GM21526 (cell line): ENCODE measurements at regions not wholly inside any gene's neighbourhood (a gene's known extent, or its start where the extent isn't known, plus 50 kb on each side); places are given as distances from the start of the nearest gene placed in this dataset.

Experiments
- ATAC-seq: cut with Tn5 transposase; IDR thresholded peaks from one replicate; pipeline ENCODE4 v1.9.1; 2021; ENCODE audit warnings: moderate library complexity; ENCODE audit not compliant: unreplicated experiment, low FRiP score

- ATAC-seq = no peak
These were observed 399.9 kb upstream of the CDH11 start for GRCh38 chr16:65521633-65522328.

- no peak for ATAC-seq
These were observed 397.5 kb upstream of the CDH11 start for GRCh38 chr16:65519402-65519801.

- ATAC-seq = no peak
These were observed 393.3 kb upstream of the CDH11 start for GRCh38 chr16:65515193-65515592.

GRCh38 chr16:65510850-65511249 is 389.0 kb upstream of the CDH11 start:
- ATAC-seq = no peak

- no peak for ATAC-seq
These were observed 388.4 kb upstream of the CDH11 start for GRCh38 chr16:65510241-65510640.

- ATAC-seq = no peak
These were observed 387.3 kb upstream of the CDH11 start for GRCh38 chr16:65509172-65509571.

GRCh38 chr16:65500919-65501318 is 379.1 kb upstream of the CDH11 start:
- ATAC-seq = no peak

GRCh38 chr16:65500007-65500406 is 378.1 kb upstream of the CDH11 start:
- ATAC-seq = no peak

GRCh38 chr16:65499566-65499965 is 377.7 kb upstream of the CDH11 start:
- no peak for ATAC-seq

GRCh38 chr16:65497571-65497970 is 375.7 kb upstream of the CDH11 start:
- no peak for ATAC-seq

- ATAC-seq = no peak
These were observed 373.2 kb upstream of the CDH11 start for GRCh38 chr16:65495106-65495505.

- ATAC-seq = no peak
These were observed 372.7 kb upstream of the CDH11 start for GRCh38 chr16:65494609-65495008.

- no peak for ATAC-seq
These were observed 372.2 kb upstream of the CDH11 start for GRCh38 chr16:65494080-65494479.

GRCh38 chr16:65490286-65490685 is 368.4 kb upstream of the CDH11 start:
- ATAC-seq = no peak

- ATAC-seq = no peak
These were observed 367.7 kb upstream of the CDH11 start for GRCh38 chr16:65489531-65490023.

GRCh38 chr16:65487231-65487630 is 365.4 kb upstream of the CDH11 start:
- no peak for ATAC-seq

GRCh38 chr16:65481956-65482355 is 360.1 kb upstream of the CDH11 start:
- no peak for ATAC-seq

GRCh38 chr16:65480281-65481091 is 358.6 kb upstream of the CDH11 start:
- no peak for ATAC-seq

GRCh38 chr16:65476448-65476955 is 354.6 kb upstream of the CDH11 start:
- no peak for ATAC-seq

GRCh38 chr16:65473699-65474098 is 351.8 kb upstream of the CDH11 start:
- no peak for ATAC-seq

GRCh38 chr16:65469116-65469515 is 347.3 kb upstream of the CDH11 start:
- ATAC-seq = no peak

GRCh38 chr16:65468133-65468532 is 346.3 kb upstream of the CDH11 start:
- no peak for ATAC-seq
